GM18505 (cell line): ENCODE measurements at regions not wholly inside any gene's neighbourhood (a gene's known extent, or its start where the extent isn't known, plus 50 kb on each side); places are given as distances from the start of the nearest gene placed in this dataset.

ENCODE experiments used
- ATAC-seq: cut with Tn5 transposase; IDR thresholded peaks from one replicate; pipeline ENCODE4 v1.9.1; 2021; ENCODE audit not compliant: unreplicated experiment
- POLR2A ChIP-seq: IDR thresholded peaks from 4 replicates; pipeline ENCODE4 v1.6.1; 2011; ENCODE audit warnings: borderline replicate concordance; ENCODE audit not compliant: insufficient read depth, insufficient read length; ENCODE audit errors: extremely low read depth

GRCh38 chr21:24852610-24853195 lies 754.6 kb downstream of the MRPL39 start:
- no peak for TF ChIP-seq POLR2A
- no peak for ATAC-seq

DNA sequence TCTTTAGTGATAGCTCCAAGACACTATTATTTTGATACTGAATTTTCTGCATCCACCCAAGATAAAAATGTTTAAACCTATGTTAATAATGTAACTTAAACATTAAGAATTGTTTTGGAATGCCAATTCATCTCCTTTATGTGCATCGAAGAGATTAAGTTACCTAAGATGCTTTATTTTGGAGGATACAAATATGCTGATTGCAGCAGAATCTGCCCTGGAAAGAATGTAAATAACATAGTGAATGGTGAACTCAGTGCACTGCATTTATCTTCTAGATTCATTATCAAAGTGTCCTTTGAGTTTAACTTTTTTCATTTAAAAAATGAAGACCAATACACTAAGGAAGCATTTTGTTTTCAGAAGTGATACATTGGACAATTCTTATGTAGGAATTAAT lies 757.2 kb downstream of the MRPL39 start:
- TF ChIP-seq POLR2A = no peak
- ATAC-seq = no peak

DNA sequence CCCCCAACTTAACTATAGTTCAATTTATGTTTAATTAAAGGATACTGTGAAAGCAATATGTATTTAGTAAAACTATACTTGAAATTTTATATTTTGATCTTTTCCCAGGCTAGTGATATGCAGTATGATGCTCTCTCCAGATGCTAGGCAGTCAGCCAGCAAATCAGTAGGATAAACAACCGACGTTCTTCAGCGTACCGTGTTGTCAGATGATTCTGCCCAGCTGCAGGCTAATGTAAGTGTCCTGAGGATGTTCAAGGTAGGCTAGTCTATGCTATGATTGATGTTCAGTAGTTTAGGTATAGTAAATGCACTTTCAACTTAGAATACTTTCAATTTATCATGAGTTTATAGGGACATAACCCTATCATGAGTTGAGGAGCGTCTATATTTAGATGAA lies 762.6 kb downstream of the MRPL39 start:
- TF ChIP-seq POLR2A = no peak

GRCh38 chr21:24840287-24840686 lies 767.0 kb downstream of the MRPL39 start:
- no peak for TF ChIP-seq POLR2A

More for the DNA sequence above, 762.6 kb downstream of the MRPL39 start:
- no peak for ATAC-seq

GRCh38 chr21:24832961-24833360 lies 774.3 kb downstream of the MRPL39 start:
- ATAC-seq = no peak
- TF ChIP-seq POLR2A = no peak

More at GRCh38 chr21:24840287-24840686, 767.0 kb downstream of the MRPL39 start:
- ATAC-seq = no peak

GRCh38 chr21:24829397-24829796 lies 777.9 kb downstream of the MRPL39 start:
- TF ChIP-seq POLR2A = no peak
- ATAC-seq = no peak

- ATAC-seq = no peak
- TF ChIP-seq POLR2A = no peak
These were observed 780.5 kb downstream of the MRPL39 start for GRCh38 chr21:24826822-24827221.

DNA sequence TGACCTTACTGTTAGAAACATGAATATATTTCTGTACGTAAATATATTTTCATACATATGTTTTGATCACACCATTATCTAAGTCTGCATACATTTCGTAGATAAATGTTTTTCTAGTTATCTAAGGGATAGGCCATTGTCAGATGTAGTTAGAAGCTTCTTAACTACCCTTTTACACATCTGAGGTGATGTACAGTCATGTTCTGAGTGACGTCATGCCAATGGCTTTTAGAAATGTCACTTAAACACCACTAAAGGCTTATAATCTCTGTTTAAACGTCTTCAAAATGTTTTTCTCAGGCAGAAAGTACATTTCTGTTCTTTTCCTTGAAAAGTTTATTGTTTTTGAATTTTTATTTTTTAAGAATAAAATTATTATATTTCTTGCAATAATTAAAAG lies 781.9 kb downstream of the MRPL39 start:
- ATAC-seq = no peak

GRCh38 chr21:24824209-24824608 lies 783.1 kb downstream of the MRPL39 start:
- no peak for ATAC-seq
- TF ChIP-seq POLR2A = no peak

More for the DNA sequence above, 781.9 kb downstream of the MRPL39 start:
- TF ChIP-seq POLR2A = no peak

- TF ChIP-seq POLR2A = no peak
- no peak for ATAC-seq
These were observed 784.0 kb downstream of the MRPL39 start for GRCh38 chr21:24823247-24823646.

- TF ChIP-seq POLR2A = no peak
- ATAC-seq = no peak
These were observed 822.2 kb downstream of the MRPL39 start for GRCh38 chr21:24785033-24785432.

GRCh38 chr21:24781146-24781545 lies 826.1 kb downstream of the MRPL39 start:
- TF ChIP-seq POLR2A = no peak
- no peak for ATAC-seq

DNA sequence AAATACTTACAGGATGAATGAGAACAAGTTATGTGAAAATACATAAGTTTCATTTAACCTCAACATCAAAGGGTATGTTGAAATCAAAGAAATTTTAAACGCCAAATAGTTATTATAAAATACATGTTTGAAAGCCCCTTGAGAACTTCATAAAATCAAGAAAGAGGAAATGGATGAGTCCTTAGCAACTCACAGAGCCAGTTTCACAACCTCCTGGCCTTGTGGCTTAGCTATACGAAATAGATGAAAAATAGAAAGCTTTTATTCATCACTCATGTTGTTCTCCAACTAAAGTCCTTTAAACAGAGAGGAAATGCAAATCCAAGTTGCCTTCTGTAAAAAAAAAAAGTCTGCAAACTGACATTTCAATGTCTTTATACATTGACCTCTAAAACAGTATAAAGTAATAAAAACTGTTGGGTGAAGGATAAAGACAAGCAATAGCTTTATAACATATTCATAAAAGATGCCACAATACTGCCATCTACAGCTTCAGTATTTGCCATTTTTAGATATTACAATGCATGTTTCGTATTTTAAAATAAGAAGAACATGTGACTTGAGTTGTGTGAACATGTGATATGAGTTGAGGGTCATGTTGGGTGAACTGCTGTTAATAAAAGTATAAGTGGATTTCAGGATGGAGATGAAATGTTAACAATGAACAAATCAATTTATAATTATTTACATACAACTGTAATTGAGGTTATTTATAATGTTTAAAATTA lies 847.8 kb downstream of the MRPL39 start:
- ATAC-seq = no peak
- no peak for TF ChIP-seq POLR2A

DNA sequence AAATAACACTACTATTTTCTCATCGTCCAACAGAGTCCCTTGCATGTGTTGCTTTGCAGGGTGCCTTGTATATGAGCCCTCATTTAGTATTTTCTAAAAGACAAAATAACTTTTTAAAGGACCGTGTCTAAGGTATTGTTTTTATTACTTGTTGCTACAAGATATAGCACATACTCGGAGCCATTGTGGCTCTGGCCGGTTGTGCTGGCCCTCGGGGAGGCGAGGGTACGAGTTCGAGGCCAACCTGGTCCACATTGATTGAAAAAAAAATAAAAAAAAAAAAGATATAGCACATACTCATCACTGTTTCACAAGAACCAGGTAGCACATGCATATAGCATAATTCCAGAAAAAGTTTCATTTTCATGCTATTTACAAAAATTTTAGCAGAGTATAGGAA lies 869.2 kb downstream of the MRPL39 start:
- ATAC-seq = no peak
- no peak for TF ChIP-seq POLR2A
